ENCODE measurements at regions not wholly inside any gene's neighbourhood (a gene's known extent, or its start where the extent isn't known, plus 50 kb on each side); places are given as distances from the start of the nearest gene placed in this dataset.

- TF ChIP-seq POLR2AphosphoS5 (IDR thresholded peaks at IDR 0.05; ENCODE audit: borderline replicate concordance, low read depth, low read length): no peak
- TF ChIP-seq EZH2 (IDR thresholded peaks at IDR 0.05): no peak
These were observed 194.3 kb upstream of the ERBB4 start for GRCh38 chr2:212732860-212733259.

Data from SK-N-MC (cell line).